GM19351 (cell line): ENCODE measurements at regions not wholly inside any gene's neighbourhood (a gene's known extent, or its start where the extent isn't known, plus 50 kb on each side); places are given as distances from the start of the nearest gene placed in this dataset.

ENCODE experiments used
- ATAC-seq: cut with Tn5 transposase; IDR thresholded peaks from one replicate; pipeline ENCODE4 v1.9.1; 2021; ENCODE audit warnings: mild to moderate bottlenecking, moderate library complexity; ENCODE audit not compliant: unreplicated experiment

DNA sequence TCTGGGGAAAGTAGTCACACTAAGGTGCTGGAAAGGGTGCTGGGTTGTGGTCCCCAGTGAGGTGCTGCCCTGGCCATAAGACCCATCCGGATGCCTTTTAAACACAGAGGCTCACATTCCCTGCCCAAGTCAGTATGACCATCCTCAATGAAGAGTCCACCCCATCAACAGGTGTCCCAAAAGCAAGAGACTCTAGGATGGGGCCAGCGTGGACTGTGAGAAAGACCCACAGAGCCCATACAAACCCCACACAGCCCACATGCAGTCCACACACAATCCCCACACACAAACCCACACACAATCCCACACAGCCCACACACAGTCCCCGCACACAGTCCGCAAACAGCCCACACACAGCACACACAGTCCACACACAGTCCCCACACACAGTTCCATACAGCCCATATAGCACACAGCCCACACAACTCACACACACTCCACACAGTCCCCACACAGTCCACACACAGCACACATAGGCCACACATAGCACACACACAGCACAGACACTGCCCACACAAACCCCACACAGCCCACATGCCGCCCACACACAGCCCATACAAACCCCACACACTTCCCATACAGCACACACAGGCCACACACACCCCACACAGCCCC, 241.4 kb upstream of the SALL3 start:
- no peak for ATAC-seq

DNA sequence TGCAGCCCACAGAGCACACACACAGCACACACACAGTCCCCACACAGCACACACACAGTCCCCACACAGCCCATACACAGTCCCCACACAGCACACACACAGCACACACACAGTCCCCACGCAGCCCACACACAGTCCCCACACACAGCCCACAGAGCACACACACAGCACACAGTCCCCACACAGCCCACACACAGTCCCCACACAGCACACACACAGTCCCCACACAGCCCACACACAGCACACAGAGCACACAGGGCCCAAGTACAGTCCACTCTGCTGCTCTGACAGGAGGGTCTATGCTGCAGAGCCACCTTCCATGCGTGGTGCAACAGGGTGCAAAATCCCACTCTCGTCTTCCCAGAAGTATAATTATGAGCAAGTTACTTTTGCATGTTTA, 240.5 kb upstream of the SALL3 start:
- ATAC-seq, result no peak

DNA sequence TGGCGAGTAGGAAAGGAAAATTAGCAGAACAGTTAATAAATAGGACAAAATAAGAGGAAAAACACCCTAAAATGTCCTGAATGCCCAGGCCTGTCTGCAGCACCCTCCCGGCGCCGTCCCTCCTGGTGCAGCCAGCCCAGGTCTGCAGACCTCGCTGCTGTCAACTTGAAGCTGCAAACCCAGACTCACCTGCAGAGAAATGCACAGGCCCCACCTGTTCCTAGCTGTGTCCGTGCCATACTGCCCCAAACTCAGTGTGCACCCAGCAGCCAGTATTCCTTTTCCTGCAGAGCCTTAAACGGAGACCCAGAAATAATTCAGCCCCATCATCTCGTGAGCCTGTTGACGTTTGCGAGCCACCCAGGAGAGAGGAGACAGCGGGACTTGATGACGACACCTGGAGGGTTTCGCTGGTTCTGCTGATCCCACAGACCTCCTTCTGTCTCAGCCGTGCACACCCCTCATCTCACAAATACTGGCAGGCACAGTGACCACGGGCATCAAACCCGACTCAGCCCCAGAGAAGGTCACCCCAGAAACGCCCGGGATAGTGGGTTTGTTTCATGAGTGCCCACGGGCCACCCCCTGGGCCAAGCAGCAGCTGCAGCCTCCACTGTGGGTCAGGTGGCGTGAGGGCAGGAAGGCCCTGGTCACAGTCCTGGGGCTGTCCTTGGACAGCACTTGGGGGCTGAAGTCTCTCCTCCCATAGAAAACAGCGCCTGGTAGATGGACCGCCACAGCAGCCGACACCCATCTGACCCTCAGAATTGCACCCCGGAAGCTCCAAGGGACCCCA, 239.5 kb upstream of the SALL3 start:
- no peak for ATAC-seq

DNA sequence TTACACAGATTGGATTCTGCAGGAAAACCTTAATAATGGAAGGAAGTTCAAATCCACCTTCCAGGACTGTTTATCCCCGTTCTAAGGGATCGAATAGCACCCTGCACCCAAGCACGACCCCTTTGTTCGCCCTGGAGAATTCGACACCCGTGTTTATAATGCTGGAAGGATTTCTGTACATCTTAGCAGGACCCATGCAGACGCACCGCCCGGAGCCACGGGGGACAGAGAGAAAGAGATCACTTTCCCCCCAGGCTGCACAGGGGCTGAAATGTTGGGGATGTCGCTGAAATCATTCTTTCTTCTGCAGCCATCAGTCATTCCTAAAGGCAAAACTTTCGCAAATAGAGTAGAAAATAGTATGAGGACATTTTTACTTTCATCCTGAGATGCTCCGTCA, 238.7 kb upstream of the SALL3 start:
- no peak for ATAC-seq

DNA sequence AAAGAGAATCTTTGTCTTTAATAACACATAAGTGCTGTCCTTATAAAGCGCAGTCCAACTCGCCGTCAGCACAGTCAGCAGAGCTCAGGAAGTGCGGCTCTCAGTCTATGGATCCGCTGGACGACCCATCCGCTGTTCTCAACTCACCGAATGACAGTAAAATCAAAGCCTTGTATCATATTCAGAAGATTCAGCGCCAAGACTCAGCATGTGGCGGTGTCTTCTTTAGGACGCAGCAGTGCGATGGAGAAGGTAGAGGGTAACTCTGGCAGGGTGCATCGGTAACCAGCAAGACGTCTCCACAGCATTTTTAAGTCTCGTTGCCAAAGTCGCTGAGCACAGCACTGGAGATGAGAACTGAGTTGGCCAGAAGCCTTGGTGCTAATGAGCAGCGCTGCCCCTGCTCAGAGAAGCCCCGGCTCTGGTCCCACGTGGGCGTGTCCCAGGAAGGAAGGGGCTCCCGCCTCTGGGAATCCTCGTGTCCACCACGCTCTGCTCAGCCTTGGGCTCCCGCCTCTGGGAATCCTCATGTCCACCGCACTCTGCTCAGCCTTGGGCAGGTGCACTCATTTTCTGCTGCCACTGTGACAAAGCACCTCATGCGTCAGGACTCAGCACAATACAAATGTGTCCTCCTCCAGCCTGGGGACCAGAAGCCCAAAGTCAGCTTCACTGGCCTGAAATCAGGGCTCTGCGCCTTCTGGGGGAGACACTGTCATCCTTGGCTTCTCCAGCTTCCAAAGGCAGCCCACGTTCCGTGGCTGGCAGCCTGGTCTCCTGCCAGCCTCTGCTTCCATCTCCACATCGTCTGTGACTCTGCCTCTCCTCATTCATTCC, 238.0 kb upstream of the SALL3 start:
- ATAC-seq, result no peak

DNA sequence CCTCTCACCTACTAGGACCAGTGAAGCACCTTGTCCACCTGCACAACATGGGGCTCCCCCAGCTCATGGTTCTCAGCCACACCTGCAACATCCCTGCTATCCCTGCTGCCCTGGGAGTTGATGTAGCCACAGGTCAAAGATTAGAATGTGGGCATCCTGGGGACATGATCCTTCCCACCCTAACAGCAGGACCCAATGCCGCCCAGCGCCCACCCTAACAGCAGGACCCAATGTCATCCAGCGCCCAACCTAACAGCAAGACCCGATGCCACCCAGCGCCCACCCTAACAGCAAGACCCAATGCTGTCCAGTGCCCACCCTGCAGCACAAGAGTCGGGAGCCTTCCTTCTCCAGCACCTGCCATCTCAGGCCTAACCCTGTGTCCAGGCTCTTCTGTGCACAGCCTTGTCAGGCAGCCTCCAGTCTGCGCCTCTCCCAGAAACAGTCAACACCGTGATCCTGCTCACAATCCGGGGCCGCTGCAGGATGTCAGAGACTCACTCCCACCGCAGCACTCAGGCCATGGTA, 237.3 kb upstream of the SALL3 start:
- ATAC-seq, result no peak

DNA sequence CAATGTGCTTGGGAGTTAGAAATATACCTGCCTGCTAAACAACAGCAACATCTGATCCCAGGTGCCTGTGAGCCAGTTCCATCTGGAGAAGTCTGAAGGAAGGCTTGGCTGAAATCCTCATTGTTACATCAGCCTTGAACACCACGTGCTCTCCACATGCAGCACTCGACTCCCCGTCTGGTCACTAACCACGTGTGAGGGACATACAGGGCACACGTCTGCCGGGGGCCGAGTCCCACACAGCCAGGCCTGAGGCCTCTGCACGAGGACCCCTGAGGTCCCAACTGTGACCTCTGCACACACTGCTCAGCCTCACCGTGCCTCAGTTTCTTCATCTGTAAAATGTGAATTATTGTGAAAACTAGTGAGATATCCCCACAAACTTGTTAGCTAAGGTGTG, 236.5 kb upstream of the SALL3 start:
- no peak for ATAC-seq

DNA sequence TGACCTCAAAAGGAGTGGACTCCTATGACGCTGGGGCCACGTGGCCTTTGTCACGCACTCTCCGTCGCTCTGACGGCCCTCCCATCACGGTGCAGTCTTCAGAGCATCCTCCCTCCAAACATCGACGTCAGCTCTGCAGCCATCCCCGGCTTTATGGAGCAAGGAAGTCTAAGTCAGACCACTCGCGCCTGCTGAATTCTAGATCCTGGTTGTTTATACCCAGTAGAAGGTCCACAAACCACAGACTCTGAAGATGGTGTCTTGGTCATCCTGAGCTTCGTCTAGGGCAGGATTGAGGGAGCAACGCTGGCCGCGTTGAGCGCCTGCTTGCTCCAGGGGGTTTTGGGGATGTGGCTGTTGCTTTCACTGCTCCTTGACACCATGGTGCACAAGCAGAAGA, 228.0 kb upstream of the SALL3 start:
- no peak for ATAC-seq

DNA sequence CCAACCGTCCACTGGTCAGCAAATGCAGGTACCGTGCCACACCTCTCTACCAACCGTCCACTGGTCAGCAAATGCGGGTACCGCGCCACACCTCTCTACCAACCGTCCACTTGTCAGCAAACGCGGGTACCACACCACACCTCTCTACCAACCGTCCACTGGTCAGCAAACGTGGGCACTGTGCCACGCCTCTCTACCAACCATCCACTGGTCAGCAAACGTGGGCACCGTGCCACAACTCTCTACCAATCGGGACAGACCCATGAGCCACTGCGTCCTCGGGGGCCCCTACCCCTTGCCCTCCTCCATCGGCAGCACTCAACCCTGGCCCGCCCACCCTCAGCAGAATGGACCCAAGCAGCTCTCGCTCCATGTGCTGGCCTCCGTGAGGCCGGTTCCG, 226.4 kb upstream of the SALL3 start:
- no peak for ATAC-seq

DNA sequence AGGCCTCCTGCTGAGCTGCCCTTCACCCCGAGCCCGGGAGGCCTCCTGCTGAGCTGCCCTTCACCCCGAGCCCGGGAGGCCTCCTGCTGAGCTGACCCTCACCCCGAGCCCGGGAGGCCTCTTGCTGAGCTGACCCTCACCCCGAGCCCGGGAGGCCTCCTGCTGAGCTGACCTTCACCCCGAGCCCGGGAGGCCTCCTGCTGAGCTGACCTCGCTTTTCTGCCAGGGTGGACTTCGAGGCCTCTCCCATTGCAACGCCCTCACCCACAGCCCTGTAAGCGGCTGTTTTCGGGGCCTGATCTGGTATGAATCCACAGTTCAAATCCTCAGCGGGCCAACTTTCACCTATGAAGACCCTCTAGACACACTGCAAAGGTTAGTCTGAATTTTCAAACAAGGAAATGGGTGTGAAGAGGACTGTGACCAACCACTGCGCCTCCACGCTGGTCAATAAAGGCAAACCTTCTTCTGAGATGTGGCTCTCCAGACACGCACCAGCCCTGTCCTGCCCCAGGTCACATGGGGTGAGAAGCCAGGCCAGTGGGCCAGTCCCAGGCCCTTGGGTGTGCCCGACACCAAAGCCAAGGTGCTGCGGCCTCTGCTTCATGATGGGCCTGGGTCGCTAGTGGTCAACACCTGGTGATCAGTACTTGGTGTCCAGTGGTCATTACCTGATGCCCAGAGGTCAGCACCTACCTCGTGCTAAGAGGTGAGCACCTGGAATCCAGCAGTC, 225.1 kb upstream of the SALL3 start:
- no peak for ATAC-seq

DNA sequence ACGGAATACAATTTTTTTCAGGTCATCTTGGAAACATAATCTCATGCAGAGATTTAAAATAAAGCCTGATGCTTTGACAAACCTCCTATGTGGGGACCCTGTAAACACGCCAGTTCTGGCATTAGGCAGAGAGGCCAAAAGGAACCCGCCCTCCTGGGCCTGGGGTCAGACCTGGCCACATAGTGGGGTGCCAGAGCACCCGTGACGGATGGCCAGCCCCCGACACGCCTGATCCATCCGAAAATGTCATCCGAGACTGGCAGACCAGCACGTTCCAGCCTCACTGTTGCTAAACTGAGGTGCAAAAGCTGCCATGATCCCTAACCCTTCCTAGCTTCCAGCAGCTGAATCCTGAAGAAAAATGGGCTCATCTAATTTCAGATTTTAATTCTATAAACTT, 222.6 kb upstream of the SALL3 start:
- no peak for ATAC-seq

DNA sequence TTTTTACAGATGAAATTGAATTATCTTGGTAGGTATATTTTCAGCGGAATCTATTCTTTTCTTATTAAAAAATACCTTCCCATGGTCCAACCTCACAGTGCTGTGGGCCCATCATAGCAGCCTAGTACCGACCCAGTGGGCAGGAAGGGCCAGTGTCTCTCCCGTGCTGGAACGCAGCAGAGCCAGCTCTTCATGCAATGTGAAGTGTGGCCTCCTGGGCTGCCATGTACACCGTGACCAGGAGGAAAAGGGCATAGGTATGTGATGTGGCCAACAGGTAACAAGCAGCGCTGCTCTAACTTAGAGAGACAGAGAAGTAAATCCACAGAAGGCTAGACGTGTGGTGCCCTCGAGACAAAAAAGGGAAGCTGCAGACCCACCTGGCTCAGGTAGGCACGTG, 221.1 kb upstream of the SALL3 start:
- ATAC-seq, result no peak

DNA sequence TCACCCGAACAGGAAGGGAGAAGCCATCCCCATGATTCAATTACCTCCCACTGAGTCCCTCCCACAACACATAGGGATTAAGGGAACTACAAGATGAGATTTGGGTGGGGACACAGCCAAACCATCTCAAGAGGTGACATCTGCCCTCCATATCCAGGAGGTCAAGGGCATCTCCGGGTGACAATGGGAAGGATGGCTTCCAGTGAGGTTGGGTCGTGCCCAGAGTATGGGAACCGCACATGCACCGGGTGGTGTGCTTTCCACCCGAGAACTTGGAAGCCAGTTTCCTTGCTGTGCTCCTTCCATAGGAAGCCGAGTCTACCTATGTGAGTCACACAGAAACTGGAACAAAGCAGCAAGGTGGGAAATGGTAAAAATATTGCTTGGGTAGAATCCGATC, 216.9 kb upstream of the SALL3 start:
- no peak for ATAC-seq

DNA sequence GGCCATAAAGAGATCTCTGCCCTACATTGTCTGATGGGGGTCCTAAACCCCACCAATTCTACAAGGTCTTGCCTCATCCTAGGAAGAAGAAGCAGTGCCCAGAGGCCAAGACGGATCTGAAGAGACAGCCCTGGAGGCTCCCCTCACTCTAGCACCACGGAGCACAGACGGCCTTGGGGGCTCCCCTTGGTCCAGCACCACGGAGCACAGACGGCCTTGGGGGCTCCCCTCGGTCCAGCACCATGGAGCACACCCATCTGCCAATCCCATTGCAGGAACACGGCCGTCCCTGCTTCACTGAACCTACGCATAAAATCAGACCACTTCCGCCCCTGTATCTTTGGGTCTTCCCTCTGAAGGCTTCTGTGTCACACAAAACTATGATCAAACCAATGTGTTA, 215.1 kb upstream of the SALL3 start:
- ATAC-seq, result no peak

DNA sequence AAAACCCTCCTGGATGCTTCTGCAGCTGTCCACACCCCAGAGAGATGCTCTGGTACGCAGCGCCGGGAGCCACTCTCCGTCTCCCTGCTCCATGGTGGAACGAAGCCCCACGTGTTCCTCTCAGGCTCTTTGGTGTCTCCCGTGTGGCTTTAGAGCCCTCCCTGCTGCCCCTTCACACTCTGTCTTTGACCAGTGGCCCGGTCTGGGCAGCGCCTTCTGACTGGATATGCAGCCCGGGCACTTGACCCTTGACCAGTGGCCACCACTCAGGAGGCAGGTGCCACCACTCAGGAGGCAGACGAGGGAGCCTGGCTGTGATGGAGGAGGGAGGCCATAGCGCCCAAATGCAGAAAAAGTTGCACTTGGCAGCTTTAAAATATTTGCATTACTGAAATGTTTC, 214.5 kb upstream of the SALL3 start:
- no peak for ATAC-seq

DNA sequence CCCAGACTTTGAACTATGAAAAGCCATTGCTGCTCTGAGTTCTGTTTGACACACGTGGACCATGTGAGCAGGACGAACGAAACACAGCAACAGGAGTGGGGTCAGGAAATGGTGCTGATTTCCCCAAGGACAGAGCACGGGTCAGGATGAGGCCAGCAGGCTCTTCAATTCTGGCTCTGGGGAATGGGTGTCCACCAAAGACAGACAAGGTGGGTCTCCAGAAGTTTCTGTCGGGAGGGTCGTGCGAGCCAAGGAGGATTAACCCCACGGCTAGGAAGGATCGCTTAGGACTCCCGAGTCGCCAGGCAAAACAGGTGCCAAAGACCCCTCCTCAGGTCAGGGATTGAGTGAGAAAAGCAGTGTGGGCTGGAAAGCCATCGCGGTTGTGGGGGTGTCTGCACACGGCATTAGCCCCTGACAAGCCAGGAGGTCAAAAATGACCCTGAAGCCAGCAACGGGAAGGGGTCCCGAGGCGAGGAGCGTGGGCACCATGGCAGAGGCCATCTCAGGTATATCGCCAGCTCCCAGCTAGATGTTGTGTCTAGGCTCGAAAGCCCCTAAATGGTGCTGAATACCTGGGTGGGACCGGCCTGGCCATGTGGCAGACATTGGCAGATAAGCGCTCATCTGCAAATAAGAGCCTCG, 213.9 kb upstream of the SALL3 start:
- no peak for ATAC-seq

DNA sequence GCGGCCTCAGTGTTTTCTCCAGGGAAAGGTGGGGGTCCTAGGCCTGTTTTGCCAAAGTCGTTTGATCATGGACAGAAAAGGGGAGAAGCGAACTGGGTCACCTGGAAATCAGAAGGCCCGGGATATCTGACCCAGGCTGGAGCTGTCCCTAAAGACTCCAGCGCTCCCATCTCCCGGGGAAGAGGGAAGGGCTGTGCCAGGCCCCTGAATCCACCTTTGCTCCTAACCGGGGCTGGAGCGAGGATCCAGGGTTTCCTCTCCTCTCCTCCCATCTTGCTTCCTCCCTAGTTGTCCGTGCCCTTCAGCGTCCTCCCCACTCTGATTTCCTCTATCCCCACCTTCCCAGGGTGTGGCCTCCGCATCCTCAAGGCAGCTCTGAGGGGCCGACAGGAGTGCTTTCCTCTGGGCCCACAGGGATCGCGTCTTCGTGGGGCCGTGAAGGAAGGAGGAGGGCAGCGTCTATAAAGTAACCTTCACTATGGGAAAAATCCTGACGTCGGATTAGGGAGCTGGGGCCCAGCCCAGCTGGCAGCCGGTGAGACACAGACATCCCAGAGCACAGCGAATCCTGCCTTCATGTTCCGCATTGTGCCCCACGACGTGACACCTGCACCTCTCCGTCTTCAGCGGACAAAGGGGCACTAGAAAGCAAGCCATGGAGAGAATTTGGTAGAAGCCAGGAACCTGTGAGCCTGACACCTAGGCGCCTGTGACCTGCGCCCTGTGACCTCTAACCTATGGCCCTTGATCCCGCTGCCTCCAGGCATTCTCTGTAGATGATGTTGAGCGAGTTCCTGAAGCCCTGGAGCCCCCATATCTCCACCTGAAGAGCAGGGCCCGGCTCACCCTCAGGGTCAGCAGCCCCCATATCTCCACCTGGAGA, 212.7 kb upstream of the SALL3 start:
- ATAC-seq, result no peak

DNA sequence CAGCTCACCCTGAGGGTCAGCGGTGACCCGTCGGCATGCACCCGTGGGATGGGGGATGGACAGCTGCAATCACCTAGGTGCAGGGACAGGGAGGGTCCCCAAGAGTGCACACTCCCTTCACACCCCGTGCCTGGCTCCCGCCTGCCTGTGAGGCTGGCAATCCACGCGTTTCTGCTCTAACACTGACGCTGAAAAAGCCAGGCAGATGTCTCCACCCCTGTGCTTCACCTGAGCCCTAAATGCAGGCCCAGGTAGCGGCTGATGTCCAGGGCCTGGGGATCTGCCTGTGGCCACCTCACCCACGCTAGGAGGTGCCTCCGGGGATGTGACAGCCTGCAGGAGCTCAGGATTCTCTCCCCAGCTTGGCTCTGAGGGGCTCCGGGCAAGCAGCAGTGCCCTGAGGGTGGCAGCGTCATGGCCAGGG, 212.0 kb upstream of the SALL3 start:
- no peak for ATAC-seq

DNA sequence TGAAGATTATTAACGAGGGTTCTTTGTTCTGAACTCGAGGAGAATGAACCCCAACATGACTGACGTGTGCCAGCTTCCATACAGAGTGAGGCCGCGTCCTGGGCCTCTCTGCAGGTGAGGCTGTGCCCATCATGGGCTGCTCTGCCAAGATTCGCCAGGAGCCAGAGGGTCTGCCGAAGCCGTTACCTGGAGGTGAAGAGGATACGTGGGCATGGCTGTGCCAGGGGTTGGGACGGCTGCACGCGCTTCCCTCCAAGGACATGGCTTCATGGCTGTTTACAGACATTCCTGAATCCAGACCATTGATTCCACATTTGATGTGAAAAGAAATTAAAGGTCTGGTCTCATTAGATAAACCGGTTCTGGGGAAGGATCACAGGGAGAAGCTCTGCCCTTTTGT, 211.4 kb upstream of the SALL3 start:
- ATAC-seq, result no peak
